ENCODE measurements at regions not wholly inside any gene's neighbourhood (a gene's known extent, or its start where the extent isn't known, plus 50 kb on each side); places are given as distances from the start of the nearest gene placed in this dataset.

DNA sequence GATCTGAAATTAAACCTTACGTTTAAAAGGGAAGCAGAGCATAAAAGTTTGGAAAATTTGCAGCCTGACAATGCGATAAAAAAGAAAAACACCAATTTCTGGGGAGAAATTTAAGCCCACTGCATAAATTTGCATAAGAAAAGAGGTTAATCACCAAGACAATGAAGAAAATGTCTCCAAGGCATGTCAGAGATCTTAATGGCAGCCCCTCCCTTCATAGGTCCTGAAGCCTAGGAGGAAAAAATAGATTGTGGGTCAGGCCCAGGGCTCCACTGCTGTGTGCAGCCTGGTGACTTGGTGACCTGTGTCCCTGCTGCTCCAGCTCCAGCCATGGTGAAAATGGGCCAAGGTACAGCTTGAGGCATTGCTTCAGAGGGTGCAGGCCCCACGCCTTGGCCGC, 264.0 kb upstream of the CT83 start:
- TF ChIP-seq POLR2A (IDR thresholded peaks at IDR 0.05; ENCODE audit: control extremely low read depth in 1 of 2, low read depth in 2 of 2, low read length in 2 of 2) (no peak), EZH2 (IDR thresholded peaks at IDR 0.05; ENCODE audit: low read depth, low read length, severe bottlenecking) (no peak), EP300 (IDR thresholded peaks at IDR 0.05; ENCODE audit: borderline replicate concordance in 1 of 2, low read depth in 2 of 2, low read length in 2 of 2) (no peak), CHD2 (IDR thresholded peaks at IDR 0.05; ENCODE audit: low read length) (no peak), RAD21 (IDR thresholded peaks at IDR 0.05 in 1 of 2, conservative IDR thresholded peaks at IDR 0.05 in 1 of 2; ENCODE audit: low read depth in 2 of 2, low read length in 2 of 2) (no peak)
- TF ChIP-seq, protein P1, sequence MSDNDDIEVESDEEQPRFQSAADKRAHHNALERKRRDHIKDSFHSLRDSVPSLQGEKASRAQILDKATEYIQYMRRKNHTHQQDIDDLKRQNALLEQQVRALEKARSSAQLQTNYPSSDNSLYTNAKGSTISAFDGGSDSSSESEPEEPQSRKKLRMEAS (IDR thresholded peaks at IDR 0.05): no peak
- TF ChIP-seq, protein P2, sequence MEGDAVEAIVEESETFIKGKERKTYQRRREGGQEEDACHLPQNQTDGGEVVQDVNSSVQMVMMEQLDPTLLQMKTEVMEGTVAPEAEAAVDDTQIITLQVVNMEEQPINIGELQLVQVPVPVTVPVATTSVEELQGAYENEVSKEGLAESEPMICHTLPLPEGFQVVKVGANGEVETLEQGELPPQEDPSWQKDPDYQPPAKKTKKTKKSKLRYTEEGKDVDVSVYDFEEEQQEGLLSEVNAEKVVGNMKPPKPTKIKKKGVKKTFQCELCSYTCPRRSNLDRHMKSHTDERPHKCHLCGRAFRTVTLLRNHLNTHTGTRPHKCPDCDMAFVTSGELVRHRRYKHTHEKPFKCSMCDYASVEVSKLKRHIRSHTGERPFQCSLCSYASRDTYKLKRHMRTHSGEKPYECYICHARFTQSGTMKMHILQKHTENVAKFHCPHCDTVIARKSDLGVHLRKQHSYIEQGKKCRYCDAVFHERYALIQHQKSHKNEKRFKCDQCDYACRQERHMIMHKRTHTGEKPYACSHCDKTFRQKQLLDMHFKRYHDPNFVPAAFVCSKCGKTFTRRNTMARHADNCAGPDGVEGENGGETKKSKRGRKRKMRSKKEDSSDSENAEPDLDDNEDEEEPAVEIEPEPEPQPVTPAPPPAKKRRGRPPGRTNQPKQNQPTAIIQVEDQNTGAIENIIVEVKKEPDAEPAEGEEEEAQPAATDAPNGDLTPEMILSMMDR (IDR thresholded peaks at IDR 0.05; ENCODE audit: control extremely low read depth in 1 of 3, insufficient read depth in 1 of 3, low read depth in 1 of 3, low read length in 3 of 3): no peak

All from H1 (cell line).